Smooth muscle cell (in vitro differentiated cells): ENCODE measurements at regions not wholly inside any gene's neighbourhood (a gene's known extent, or its start where the extent isn't known, plus 50 kb on each side); places are given as distances from the start of the nearest gene placed in this dataset.

Experiments
- DNase-seq: peaks from one replicate; lab custom pipeline; 2025; ENCODE audit not compliant: unreplicated experiment; lab: John Stamatoyannopoulos, UW
- H2AFZ ChIP-seq: fragments of 200-600 bp; sonication (generic); 2 replicates; pipeline ENCODE4 v1.6.0; 2016; ENCODE audit warnings: antibody characterized with exemption, low read depth, mild to moderate bottlenecking
- H3F3A ChIP-seq: fragments of 200-600 bp; sonication (generic); 2 replicates; pipeline ENCODE4 v1.6.0; 2017; ENCODE audit warnings: antibody characterized with exemption, low read depth
- H3K27ac ChIP-seq: fragments of 200-600 bp; sonication (generic); 2 replicates; pipeline ENCODE4 v1.5.1; 2016; ENCODE audit warnings: low read depth, mild to moderate bottlenecking
- H3K27me3 ChIP-seq: fragments of 200-600 bp; sonication (generic); 2 replicates; pipeline ENCODE4 v1.6.1; 2016; ENCODE audit warnings: low read depth, mild to moderate bottlenecking
- H3K36me3 ChIP-seq: fragments of 200-600 bp; sonication (generic); 2 replicates; pipeline ENCODE4 v1.5.1; 2016; ENCODE audit warnings: low read depth
- H3K4me1 ChIP-seq: fragments of 200-600 bp; sonication (generic); 2 replicates; pipeline ENCODE4 v1.5.1; 2016; ENCODE audit warnings: low read depth
- H3K4me2 ChIP-seq: fragments of 200-600 bp; sonication (generic); 2 replicates; pipeline ENCODE4 v1.6.0; 2016; ENCODE audit warnings: mild to moderate bottlenecking
- H3K4me3 ChIP-seq: fragments of 200-600 bp; sonication (generic); 2 replicates; pipeline ENCODE4 v1.5.1; 2016; ENCODE audit warnings: mild to moderate bottlenecking
- H3K79me2 ChIP-seq: fragments of 200-600 bp; sonication (generic); 2 replicates; pipeline ENCODE4 v1.6.0; 2016; ENCODE audit warnings: low read depth, mild to moderate bottlenecking
- H3K9ac ChIP-seq: fragments of 200-600 bp; sonication (generic); 2 replicates; pipeline ENCODE4 v1.6.0; 2016; ENCODE audit warnings: low read depth
- H3K9me3 ChIP-seq: fragments of 200-600 bp; sonication (generic); replicated peaks from 2 replicates; pipeline ENCODE4 v1.5.1; 2016; ENCODE audit warnings: low read depth
- H4K20me1 ChIP-seq: fragments of 200-600 bp; sonication (generic); 2 replicates; pipeline ENCODE4 v1.6.0; 2016; ENCODE audit warnings: low read depth
- WGBS: methylation state at CpG from one replicate; pipeline ENCODE4 v1.1.7; 2016; ENCODE audit warnings: low lambda C conversion rate; 5-methylcytosine and 5-hydroxymethylcytosine counted together
- TF ChIP-seq, protein P1 (sequence below): fragments of 200-600 bp; sonication (generic); IDR thresholded peaks from 2 replicates; pipeline ENCODE4 v1.5.1; 2017; ENCODE audit warnings: borderline replicate concordance, mild to moderate bottlenecking, antibody characterized with exemption; ENCODE audit not compliant: insufficient read depth, poor library complexity, severe bottlenecking

DNA sequence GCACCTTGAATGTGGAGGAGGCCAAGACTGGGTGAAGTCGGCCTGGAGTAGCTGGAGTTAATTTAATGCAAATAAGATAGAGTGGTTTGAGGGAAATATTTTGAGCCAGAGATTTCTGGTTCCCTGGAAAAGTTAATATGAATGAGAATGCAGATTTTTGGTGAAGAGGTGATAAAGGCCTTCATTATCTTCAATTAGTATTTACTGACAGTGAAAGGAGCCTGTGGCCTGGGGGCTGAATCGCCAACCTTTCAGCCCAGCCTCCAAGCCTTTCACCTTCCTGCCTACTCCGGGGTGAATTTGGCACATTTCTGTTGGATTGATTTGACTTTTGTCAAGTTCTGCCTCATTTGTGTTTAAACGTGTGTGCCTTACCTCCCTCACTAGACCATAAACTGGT, 147.8 kb downstream of the SOX2 start:
- no peaks in the 10 kb centered on the region for H3K9me3 ChIP-seq
- WGBS = 18% methylated on average over 4 of the region's 4 CpGs
- no peak overlapping the region for H3K27ac ChIP-seq
- H3F3A ChIP-seq = peaks cover 2% of the 10 kb centered on the region
- H3K79me2 ChIP-seq = no peaks in the 10 kb centered on the region
- peaks cover 39% of the 10 kb centered on the region for H3K27me3 ChIP-seq
- no peaks in the 10 kb centered on the region for H3K4me1 ChIP-seq
- no peak overlapping the region for H2AFZ ChIP-seq
- H3K36me3 ChIP-seq = no peaks in the 10 kb centered on the region
- H4K20me1 ChIP-seq = no peaks in the 10 kb centered on the region
- no peak for DNase-seq
- TF ChIP-seq, protein P1, sequence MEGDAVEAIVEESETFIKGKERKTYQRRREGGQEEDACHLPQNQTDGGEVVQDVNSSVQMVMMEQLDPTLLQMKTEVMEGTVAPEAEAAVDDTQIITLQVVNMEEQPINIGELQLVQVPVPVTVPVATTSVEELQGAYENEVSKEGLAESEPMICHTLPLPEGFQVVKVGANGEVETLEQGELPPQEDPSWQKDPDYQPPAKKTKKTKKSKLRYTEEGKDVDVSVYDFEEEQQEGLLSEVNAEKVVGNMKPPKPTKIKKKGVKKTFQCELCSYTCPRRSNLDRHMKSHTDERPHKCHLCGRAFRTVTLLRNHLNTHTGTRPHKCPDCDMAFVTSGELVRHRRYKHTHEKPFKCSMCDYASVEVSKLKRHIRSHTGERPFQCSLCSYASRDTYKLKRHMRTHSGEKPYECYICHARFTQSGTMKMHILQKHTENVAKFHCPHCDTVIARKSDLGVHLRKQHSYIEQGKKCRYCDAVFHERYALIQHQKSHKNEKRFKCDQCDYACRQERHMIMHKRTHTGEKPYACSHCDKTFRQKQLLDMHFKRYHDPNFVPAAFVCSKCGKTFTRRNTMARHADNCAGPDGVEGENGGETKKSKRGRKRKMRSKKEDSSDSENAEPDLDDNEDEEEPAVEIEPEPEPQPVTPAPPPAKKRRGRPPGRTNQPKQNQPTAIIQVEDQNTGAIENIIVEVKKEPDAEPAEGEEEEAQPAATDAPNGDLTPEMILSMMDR = no peak
- H3K9ac ChIP-seq = no peak overlapping the region
- no peak overlapping the region for H3K4me3 ChIP-seq
- H3K4me2 ChIP-seq = no peak overlapping the region

DNA sequence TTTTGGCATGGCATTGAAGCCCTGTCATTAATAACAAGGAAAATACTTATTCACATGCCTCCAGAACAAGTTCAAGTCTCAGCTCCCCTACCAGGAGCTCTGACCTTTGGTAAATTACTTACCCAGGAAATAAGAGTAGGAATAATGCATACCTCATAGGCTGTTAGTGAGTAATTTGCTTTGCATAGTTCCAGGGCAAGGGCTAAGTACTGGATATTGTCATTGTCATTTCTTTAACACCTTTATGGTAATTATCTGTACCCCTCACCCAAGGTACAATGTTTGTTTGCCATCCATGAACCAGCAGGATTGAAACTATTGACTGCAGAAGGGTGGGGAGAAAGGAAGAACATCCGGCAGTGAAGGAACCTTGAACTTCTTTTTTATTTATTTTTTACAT, 148.5 kb downstream of the SOX2 start:
- no peak overlapping the region for H3K27ac ChIP-seq
- H3K4me3 ChIP-seq = no peak overlapping the region
- H3K9me3 ChIP-seq = no peaks in the 10 kb centered on the region
- peaks cover 39% of the 10 kb centered on the region for H3K27me3 ChIP-seq
- no peak overlapping the region for H2AFZ ChIP-seq
- H3F3A ChIP-seq = peaks cover 2% of the 10 kb centered on the region
- no peak overlapping the region for H3K9ac ChIP-seq
- no peak for DNase-seq
- no peak overlapping the region for H3K4me2 ChIP-seq
- 75% methylated on average over 1 of the region's 1 CpG for whole genome bisulfite sequencing
- TF ChIP-seq, protein P1 = no peak
- no peaks in the 10 kb centered on the region for H3K79me2 ChIP-seq
- H4K20me1 ChIP-seq = no peaks in the 10 kb centered on the region
- H3K36me3 ChIP-seq = no peaks in the 10 kb centered on the region
- no peaks in the 10 kb centered on the region for H3K4me1 ChIP-seq

DNA sequence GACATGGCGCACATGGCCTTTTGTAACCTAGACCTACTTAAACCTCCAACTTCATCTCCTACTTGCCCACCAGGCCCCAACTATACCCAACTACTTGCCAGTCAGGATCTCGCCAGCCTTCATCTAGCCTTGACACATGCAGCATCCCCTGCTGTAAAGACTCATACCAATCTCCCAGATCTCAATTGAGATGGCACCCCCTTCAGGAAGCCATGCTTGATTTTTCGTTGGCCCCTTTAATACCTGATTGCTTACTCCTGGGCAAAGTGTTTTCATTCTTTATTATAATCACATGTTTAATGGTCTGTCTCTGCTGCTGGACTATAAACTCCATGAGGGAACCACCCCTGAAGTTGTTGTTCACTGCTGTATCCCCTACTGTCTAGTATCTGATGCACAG, 150.8 kb downstream of the SOX2 start:
- H4K20me1 ChIP-seq = no peaks in the 10 kb centered on the region
- no peak for DNase-seq
- H2AFZ ChIP-seq = no peak overlapping the region
- peaks cover 39% of the 10 kb centered on the region for H3K27me3 ChIP-seq
- no peak overlapping the region for H3K27ac ChIP-seq
- H3K79me2 ChIP-seq = no peaks in the 10 kb centered on the region
- no peak overlapping the region for H3K4me2 ChIP-seq
- H3K4me3 ChIP-seq = no peak overlapping the region
- 82% methylated on average over 3 of the region's 3 CpGs for WGBS
- H3K36me3 ChIP-seq = no peaks in the 10 kb centered on the region
- H3K9ac ChIP-seq = no peak overlapping the region
- TF ChIP-seq, protein P1 = no peak
- H3F3A ChIP-seq = no peaks in the 10 kb centered on the region
- H3K4me1 ChIP-seq = no peaks in the 10 kb centered on the region
- H3K9me3 ChIP-seq = no peaks in the 10 kb centered on the region

DNA sequence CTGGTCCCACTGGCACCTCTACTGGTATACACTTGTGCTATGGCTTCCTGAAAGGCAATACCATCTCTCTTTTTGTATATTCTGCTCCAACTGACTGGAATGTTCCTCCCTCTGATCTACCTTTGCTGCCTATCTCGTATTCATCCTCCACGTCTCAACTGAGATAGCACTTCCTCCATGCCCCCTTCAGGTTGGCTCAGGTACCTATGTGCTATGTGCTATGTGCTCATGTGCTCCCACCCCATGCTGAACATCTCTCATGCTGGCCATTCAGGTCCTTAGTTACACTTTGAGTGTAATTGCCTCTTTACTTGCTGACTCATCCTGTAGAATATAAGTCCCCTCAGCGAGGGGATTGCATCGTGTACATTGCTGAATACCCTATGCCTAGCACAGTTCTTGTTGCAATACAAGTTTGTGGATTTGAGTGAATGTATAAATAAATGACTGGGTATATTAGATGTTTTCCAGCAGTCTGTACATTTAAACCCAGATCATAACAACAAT, 156.9 kb downstream of the SOX2 start:
- no peak overlapping the region for H3K4me3 ChIP-seq
- TF ChIP-seq, protein P1 = no peak
- no peaks in the 10 kb centered on the region for H3K27me3 ChIP-seq
- no peak overlapping the region for H3K4me2 ChIP-seq
- DNase-seq = no peak
- no peaks in the 10 kb centered on the region for H3K4me1 ChIP-seq
- WGBS = 69% methylated on average over 4 of the region's 4 CpGs
- no peak overlapping the region for H3K9ac ChIP-seq
- no peak overlapping the region for H3K27ac ChIP-seq
- no peaks in the 10 kb centered on the region for H3K9me3 ChIP-seq
- H2AFZ ChIP-seq = no peak overlapping the region
- no peaks in the 10 kb centered on the region for H3F3A ChIP-seq
- H4K20me1 ChIP-seq = no peaks in the 10 kb centered on the region
- no peaks in the 10 kb centered on the region for H3K36me3 ChIP-seq
- no peaks in the 10 kb centered on the region for H3K79me2 ChIP-seq
